BLaER1 (cell line): ENCODE measurements at regions not wholly inside any gene's neighbourhood (a gene's known extent, or its start where the extent isn't known, plus 50 kb on each side); places are given as distances from the start of the nearest gene placed in this dataset.
"Not testable (repeated sequence)": the region's sequence is repeated elsewhere in the genome, so short reads cannot be mapped to it uniquely, and the experiment has no call there.

Experiments used
- H3K27ac ChIP-seq: shearing (Covaris generic); formaldehyde crosslinking; 2 replicates; pipeline ENCODE4 v1.8.1; 2022
- H3K27me3 ChIP-seq: shearing (Covaris generic); formaldehyde crosslinking; 2 replicates; pipeline ENCODE4 v1.8.1; 2022
- H3K36me3 ChIP-seq: shearing (Covaris generic); formaldehyde crosslinking; 2 replicates; pipeline ENCODE4 v1.8.1; 2022
- H3K4me1 ChIP-seq: shearing (Covaris generic); formaldehyde crosslinking; 2 replicates; pipeline ENCODE4 v1.8.1; 2022
- H3K4me2 ChIP-seq: shearing (Covaris generic); formaldehyde crosslinking; 2 replicates; pipeline ENCODE4 v1.8.1; 2022
- H3K4me3 ChIP-seq: shearing (Covaris generic); formaldehyde crosslinking; 2 replicates; pipeline ENCODE4 v1.8.1; 2022
- H3K9ac ChIP-seq: shearing (Covaris generic); formaldehyde crosslinking; 2 replicates; pipeline ENCODE4 v1.8.1; 2022
- H3K9me3 ChIP-seq: shearing (Covaris generic); formaldehyde crosslinking; 2 replicates; pipeline ENCODE4 v1.8.1; 2022
- H4K20me1 ChIP-seq: shearing (Covaris generic); formaldehyde crosslinking; 2 replicates; pipeline ENCODE4 v1.8.1; 2022

DNA sequence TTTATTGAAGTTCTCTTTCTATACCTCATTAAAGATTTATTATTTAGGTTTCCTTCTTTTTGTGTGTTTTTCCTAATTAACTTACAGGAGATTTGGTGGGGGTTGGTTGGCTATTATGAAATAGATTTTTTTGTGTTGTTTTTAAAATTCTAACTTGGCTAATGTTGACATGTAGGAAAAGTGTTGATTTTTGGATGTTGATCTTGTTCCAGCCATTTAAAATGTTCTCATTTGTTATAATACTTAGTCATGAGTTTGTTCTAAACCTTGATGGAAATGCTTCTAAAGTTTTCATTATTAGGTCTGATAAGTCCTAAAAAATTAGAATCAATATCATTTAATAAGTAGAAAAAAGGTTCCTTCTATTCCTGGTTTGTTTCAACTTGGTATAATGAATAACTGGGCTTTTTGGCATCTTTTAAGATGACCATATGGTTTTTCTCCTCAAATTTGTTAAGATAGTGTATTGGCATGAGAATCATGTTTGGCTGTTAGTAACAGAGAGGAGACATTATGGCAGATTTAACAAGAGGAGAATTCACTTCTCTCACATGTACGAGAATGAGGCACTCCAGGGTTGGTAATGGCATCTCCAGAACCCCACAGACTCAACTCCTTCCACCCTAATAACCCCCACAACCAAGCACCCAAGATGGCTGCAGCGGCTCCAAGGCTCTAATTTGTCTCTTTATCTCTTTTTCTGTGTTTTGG is 104.1 kb downstream of the ARHGAP11B start:
- H3K4me1 ChIP-seq, H3K4me2 ChIP-seq, H3K27ac ChIP-seq, H4K20me1 ChIP-seq, H3K4me3 ChIP-seq, H3K27me3 ChIP-seq, H3K9ac ChIP-seq: not testable (repeated sequence)
- H3K36me3 ChIP-seq = peaks cover 75% of the 10 kb centered on the region
- peaks cover 18% of the 10 kb centered on the region for H3K9me3 ChIP-seq

DNA sequence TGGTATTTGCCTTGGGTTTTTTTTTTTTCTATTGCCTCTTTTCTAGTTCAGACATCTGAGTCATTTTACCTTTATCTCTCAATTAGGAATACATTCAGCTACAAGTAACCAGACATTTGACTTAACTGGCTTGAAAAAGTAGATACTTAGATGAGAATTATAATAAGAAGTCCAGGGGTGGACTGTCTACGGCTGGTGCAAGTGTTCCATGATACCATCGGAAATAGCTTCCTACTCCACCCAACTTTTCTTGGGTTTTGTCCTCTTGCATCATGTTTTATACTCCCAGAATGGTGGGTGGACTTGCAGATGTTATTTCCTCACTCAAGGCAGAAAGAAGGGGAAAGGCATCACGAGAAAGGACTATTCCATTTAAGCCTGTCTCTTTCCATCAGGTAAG is 104.7 kb downstream of the ARHGAP11B start:
- H3K9ac ChIP-seq, H3K27ac ChIP-seq, H3K4me2 ChIP-seq, H3K4me1 ChIP-seq, H4K20me1 ChIP-seq, H3K27me3 ChIP-seq, H3K4me3 ChIP-seq: not testable (repeated sequence)
- H3K9me3 ChIP-seq = peaks cover 18% of the 10 kb centered on the region
- H3K36me3 ChIP-seq = peaks cover 74% of the 10 kb centered on the region

DNA sequence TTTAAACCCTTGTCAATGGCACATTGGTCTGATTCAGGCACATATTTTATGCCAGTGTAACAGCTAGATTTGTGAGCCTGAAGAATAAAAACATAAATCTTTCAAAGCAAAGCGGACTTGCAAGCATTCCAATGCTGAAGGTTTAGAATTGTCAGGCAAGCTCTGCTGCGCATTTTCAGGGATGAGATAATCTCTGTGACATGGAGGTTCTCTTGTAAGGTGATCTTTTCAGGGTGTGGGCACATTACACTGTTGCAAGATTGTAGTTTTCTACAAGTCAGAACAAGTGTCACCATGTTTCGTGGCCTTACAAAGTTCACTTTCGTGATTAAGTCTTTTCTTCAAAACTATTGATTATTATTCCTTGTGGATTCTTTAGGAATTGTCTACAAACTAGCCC is 106.2 kb downstream of the ARHGAP11B start:
- not testable (repeated sequence) for H3K27me3 ChIP-seq, H3K4me3 ChIP-seq, H3K4me2 ChIP-seq, H3K9me3 ChIP-seq, H3K27ac ChIP-seq, H4K20me1 ChIP-seq, H3K4me1 ChIP-seq, H3K9ac ChIP-seq
- peaks cover 74% of the 10 kb centered on the region for H3K36me3 ChIP-seq

DNA sequence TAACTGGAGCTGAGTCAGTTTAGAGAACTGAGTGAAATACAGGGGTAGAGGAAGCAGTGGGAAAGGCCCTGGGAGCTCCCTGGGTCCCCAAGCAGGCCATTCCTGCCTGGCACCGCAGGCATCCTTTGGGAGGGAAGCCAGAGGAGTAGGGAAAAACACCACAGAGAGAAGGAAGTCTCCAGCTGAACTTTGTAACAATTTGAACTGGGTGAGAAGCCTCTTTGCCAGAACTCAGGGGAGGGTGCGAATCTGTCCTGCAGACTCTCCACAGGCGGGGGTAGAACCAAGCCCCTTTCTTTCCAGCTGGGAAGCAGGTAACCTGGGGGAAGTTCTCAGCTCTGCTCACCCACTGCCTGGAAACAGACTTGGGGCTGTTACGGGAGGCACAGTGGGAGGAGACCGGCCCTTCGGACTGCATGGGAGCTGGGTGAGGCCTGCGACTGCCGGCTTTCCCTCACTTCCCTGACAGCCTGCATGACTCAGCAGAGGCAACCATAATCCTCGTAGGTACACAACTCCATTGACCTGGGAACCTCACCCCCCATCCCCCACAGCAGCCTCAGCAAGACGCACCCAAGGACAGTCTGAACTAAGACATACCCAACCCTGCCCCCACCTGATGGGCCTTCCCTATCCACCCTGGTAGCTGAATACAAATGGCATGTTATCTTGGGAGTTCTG is 110.1 kb downstream of the ARHGAP11B start:
- H3K4me3 ChIP-seq, H3K9me3 ChIP-seq, H3K9ac ChIP-seq, H3K27ac ChIP-seq, H3K4me1 ChIP-seq, H4K20me1 ChIP-seq, H3K4me2 ChIP-seq, H3K27me3 ChIP-seq: not testable (repeated sequence)
- peaks cover 58% of the 10 kb centered on the region for H3K36me3 ChIP-seq

DNA sequence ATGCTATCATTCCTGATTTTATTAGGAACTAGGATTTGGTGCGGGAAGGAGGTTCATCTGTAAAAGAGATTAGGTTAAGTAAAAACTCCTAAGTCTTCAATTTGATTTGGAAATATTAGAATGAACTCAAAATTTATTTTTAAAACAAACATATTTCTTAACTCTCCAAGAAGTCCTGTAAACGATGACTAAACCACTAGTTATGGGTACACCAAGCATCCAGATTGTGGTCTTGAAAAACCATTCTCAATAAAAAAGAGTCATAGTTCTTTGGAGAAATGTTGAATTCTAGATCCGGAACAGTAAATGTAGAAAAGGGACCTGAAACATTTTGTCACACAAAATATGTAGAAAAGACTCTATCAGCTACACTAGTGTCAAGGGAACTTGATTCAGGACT is 116.9 kb downstream of the ARHGAP11B start:
- not testable (repeated sequence) for H3K4me2 ChIP-seq, H3K4me3 ChIP-seq, H3K9ac ChIP-seq, H3K27me3 ChIP-seq, H4K20me1 ChIP-seq, H3K9me3 ChIP-seq, H3K27ac ChIP-seq
- H3K36me3 ChIP-seq = peaks cover 26% of the 10 kb centered on the region
- peaks cover 24% of the 10 kb centered on the region for H3K4me1 ChIP-seq

DNA sequence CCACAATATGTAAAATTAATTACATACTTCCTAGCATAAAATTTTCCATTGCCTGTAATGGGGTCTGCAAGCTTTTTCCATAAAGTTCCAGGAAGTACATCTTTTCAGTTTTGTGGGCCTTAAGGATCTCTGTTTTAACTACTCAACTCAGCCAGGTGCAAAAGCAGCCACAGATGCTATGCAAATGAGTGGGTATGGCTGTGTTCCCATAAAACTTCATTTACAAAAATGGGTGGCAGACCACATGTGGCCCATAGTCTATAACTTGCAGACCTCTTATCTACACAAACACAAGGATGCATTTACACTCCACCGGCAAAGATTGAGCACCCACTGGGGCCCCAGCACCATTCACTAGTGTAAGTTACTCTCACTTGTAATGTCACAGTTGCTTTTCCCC is 123.1 kb downstream of the ARHGAP11B start:
- not testable (repeated sequence) for H3K9me3 ChIP-seq, H3K27me3 ChIP-seq, H3K9ac ChIP-seq, H4K20me1 ChIP-seq, H3K27ac ChIP-seq, H3K4me2 ChIP-seq, H3K4me3 ChIP-seq
- H3K4me1 ChIP-seq = peaks cover 24% of the 10 kb centered on the region
- H3K36me3 ChIP-seq = peaks cover 32% of the 10 kb centered on the region

DNA sequence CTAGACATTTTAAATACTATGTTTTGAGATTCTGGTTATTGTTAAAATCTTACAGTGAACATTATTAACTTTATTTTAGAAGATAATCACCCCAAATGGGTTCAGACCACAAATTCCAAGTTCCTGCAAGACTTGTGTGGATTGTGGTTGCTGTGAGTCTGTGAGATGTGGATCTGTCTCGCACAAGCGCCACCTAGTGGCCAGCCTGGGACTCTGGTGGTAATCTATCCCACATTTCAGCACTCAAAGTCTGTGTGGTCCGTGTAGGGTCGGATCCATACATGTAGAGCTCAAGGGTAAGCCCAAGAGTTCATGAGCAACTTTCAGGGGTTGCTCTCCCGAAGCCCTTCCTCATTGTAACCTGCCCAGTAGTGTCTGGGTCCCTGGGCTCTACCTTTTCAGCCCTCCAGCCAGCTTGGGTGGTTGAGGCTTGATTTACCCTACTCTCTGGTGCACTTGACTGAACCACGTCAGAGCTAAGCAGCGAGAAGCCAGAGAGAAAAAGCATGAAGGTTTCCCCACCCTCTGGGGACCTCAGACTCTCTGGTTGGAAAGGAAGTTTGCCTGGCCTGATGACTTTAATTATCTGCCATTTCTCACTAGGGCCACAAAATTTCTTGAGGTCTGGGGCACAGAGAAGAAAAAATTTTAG is 129.2 kb downstream of the ARHGAP11B start:
- H3K4me1 ChIP-seq, H3K4me3 ChIP-seq, H3K27me3 ChIP-seq, H3K9ac ChIP-seq, H3K4me2 ChIP-seq, H3K9me3 ChIP-seq, H3K27ac ChIP-seq, H4K20me1 ChIP-seq: not testable (repeated sequence)
- H3K36me3 ChIP-seq = peaks cover 47% of the 10 kb centered on the region

DNA sequence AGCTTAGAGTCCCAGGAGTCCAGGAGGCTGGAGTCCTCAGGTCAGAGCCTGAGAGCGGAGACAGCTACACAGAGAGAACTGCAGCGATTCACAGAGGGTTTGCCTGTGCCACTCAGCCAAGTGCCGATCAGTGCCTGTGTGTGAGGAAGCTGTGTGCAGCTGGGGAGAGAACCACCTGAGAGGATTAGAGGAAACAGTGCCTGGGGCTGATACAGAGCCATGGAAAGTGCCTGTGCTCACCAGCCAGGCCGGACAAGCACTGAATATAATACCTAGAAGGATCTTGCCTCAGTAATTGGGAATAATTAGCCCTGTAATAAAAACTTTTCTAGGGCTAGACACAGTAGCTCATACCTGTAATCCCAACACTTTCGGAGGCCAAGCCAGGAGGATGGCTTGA is 134.7 kb downstream of the ARHGAP11B start:
- peaks cover 44% of the 10 kb centered on the region for H3K36me3 ChIP-seq
- H3K4me3 ChIP-seq = not testable (repeated sequence)

DNA sequence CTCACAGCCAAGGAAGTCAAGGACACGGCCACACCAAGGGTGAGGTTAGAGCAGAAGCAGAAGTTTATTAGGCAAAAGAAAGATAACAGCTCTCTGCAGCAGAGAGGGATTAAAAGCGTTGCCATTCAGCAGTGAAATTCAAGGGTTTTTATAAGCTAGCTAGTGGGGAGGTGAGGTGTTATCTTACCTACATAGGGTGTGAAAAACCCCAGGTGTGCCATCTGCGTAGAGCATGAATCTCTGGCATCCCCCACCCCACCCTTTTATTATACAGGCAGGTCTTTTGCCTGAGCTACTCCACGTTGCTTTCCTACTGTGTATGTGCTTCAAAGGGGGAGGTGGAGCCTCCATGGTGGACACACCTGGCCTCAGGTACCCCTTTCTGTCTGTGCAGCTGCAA is 135.4 kb downstream of the ARHGAP11B start:
- not testable (repeated sequence) for H3K4me2 ChIP-seq, H3K4me3 ChIP-seq, H3K27me3 ChIP-seq, H3K27ac ChIP-seq, H4K20me1 ChIP-seq, H3K4me1 ChIP-seq, H3K9ac ChIP-seq, H3K9me3 ChIP-seq
- H3K36me3 ChIP-seq = peaks cover 37% of the 10 kb centered on the region

More for the DNA sequence above, 134.7 kb downstream of the ARHGAP11B start:
- not testable (repeated sequence) for H3K4me1 ChIP-seq, H3K27ac ChIP-seq, H3K27me3 ChIP-seq, H4K20me1 ChIP-seq, H3K9ac ChIP-seq, H3K9me3 ChIP-seq, H3K4me2 ChIP-seq

DNA sequence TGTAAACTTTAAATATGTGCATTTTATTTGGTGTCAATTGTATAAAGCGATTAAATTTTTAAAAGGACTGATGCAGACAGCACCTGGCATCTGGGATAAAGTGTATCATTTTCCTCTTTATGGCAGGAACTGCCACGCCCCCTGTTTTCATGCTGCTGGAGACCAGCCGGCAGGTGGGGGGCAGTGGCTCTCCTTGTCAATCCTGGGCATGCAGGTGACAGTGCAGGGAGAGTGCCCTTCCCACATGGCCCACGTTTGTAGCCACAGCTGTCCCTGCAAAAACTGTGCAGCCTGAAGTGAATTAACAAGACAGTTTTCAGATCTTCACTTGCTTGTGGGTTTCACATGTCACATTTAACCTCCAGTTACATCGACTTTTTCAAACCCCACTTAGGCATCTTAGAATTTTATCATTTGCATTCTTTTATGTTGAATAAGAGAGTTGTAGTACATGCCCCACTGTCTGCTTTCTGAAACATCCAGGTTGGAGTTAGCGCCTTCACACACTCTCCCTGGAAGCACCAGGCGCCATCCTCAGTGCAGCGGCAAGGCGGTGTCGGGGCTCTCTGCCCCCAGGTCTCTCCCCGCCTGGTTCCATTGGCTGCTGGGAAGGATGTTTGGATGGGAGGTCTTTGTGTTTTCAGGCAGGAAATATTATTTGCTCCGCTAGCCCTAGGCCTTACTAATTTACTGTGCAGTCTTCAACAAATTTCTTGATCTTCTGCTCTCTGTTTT is 134.2 kb upstream of the FAN1 start:
- H3K4me3 ChIP-seq, H3K4me2 ChIP-seq, H3K27ac ChIP-seq, H3K4me1 ChIP-seq, H4K20me1 ChIP-seq, H3K9ac ChIP-seq, H3K9me3 ChIP-seq, H3K27me3 ChIP-seq: not testable (repeated sequence)
- H3K36me3 ChIP-seq = peaks cover 61% of the 10 kb centered on the region
